Transverse colon (tissue), 4 donors: ENCODE measurements at regions not wholly inside any gene's neighbourhood (a gene's known extent, or its start where the extent isn't known, plus 50 kb on each side); places are given as distances from the start of the nearest gene placed in this dataset.
"Not testable (repeated sequence)": the region's sequence is repeated elsewhere in the genome, so short reads cannot be mapped to it uniquely, and the experiment has no call there.

Experiments used
- CTCF ChIP-seq, 5 experiments: fragments of 200-600 bp in 3 of 5; fragments of 450-650 bp in 2 of 5; sonication (generic) in 3 of 5; IDR thresholded peaks; 1 replicate in 2 of 5; 2 replicates in 3 of 5; pipeline ENCODE4 v1.5.1; 2016 to 2017; ENCODE audit warnings: antibody characterized with exemption in 5 of 5, inconsistent platforms in 3 of 5, mild to moderate bottlenecking in 2 of 5, moderate library complexity in 1 of 5
- POLR2A ChIP-seq: fragments of 450-650 bp; IDR thresholded peaks from one replicate; pipeline ENCODE4 v1.6.1; 2016; ENCODE audit warnings: antibody characterized with exemption, mild to moderate bottlenecking, moderate library complexity
- POLR2AphosphoS5 ChIP-seq, 3 donors: sonication (generic); formaldehyde crosslinking; IDR thresholded peaks; one replicate each; pipeline ENCODE4 v1.6.1; 2016; ENCODE audit warnings: antibody characterized with exemption in 3 of 3

DNA sequence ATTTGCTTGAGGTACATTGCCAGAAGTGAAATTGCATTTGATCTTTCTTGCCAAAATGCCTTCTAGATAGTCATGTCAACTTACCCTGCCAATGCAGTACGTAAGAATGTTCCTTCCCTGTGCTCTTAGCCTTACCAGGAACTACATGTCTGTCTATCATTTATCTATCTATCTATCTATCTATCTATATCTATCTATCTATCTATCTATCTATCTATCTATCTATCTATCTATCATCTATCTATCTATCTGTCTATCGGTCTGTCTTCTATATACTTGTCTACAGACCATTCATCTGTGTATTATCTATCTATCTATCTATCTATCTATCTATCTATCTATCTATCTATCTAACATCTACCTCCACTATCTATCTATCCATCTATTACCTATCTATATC is 456.9 kb upstream of the MKI67 start:
- TF ChIP-seq CTCF (IDR thresholded peaks at IDR 0.05); POLR2AphosphoS5 (IDR thresholded peaks at IDR 0.05); POLR2A: not testable (repeated sequence)
